ENCODE measurements at regions not wholly inside any gene's neighbourhood (a gene's known extent, or its start where the extent isn't known, plus 50 kb on each side); places are given as distances from the start of the nearest gene placed in this dataset.

DNA sequence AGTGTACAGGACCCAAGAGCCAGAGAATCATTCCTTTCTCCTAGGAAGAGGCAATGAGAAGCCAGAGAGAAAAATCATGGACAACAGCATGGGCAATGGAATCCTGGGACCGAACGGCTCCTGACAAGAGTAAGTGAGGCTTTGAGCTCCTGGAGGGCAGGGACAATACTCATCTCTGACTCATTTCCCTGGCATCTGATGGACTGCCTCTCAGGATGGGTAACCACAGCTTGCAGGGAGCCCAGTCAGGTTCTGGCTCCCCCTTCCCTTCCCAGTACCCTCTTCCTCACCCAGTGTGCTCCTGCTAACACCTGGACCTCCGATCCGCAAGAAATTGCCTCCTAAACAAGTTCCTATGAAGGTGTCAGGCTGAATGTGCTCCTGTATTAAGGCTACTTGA is 51.2 kb upstream of the SORCS3 start:
- TF ChIP-seq CTCF (IDR thresholded peaks at IDR 0.05; ENCODE audit: insufficient read depth, low read depth, low read length) (no peak), EZH2 (IDR thresholded peaks at IDR 0.05; ENCODE audit: insufficient read depth, low read length) (no peak)

All from astrocyte (in vitro differentiated cells and primary cell).